HCT116 (cell line): ENCODE measurements at regions not wholly inside any gene's neighbourhood (a gene's known extent, or its start where the extent isn't known, plus 50 kb on each side); places are given as distances from the start of the nearest gene placed in this dataset.

Experiments used
- ATAC-seq: fragments of 200-7000 bp; cut with Tn5 transposase; 2 replicates; pipeline ENCODE4 v1.9.1; 2020; ENCODE audit warnings: mild to moderate bottlenecking, moderate library complexity
- BruUV-seq: library from RNA; stranded (reverse); fragments of 400-500 nt; replicated peaks from 2 replicates; lab custom pipeline; 2021; lab: Mats Ljungman, UMichigan
- CTCF ChIA-PET: fragments of 300-600 bp; sonication (Branson Sonifier 250); formaldehyde crosslinking; loops from one replicate; lab custom pipeline; 2021; ENCODE audit warnings: antibody characterized with exemption; lab: Charles Lee
- POLR2A ChIA-PET: fragments of 300-600, 350-600 bp; sonication (Branson Sonifier 250); formaldehyde crosslinking; loops from one replicate; lab custom pipeline; 2021; ENCODE audit warnings: antibody characterized with exemption; lab: Charles Lee
- RAD21 ChIA-PET, 2 experiments: fragments of 300-600 bp; sonication (Branson Sonifier 250); formaldehyde crosslinking; loops; one replicate each; lab custom pipeline; 2023; ENCODE audit warnings: low total read pairs in 2 of 2; ENCODE audit not compliant: uncharacterized antibody in 2 of 2, unreplicated experiment in 2 of 2, low non-redundant PET in 1 of 2; lab: Charles Lee
- DNase-seq: peaks from one replicate; pipeline ENCODE4 v3.0.0-alpha.2; 2010; ENCODE audit warnings: low read depth, low spot score
- H2AFZ ChIP-seq: fragments of 200-600 bp; shearing (Covaris generic), sonication (generic); 2 replicates; pipeline ENCODE4 v1.6.1; 2017; ENCODE audit warnings: low read depth, mixed run types, mixed read lengths, antibody characterized with exemption, low read length; ENCODE audit not compliant: poor library complexity, severe bottlenecking
- H3K27ac ChIP-seq: 2 replicates; pipeline ENCODE4 v1.5.1; 2012; ENCODE audit warnings: low read depth, low read length
- H3K27me3 ChIP-seq: fragments of 200-600 bp; sonication (generic); 2 replicates; pipeline ENCODE4 v1.6.1; 2016; ENCODE audit warnings: mixed run types, low read length, mixed read lengths; ENCODE audit not compliant: insufficient read depth
- H3K36me3 ChIP-seq, 2 experiments: fragments of 200-500 bp in 1 of 2; fragments of 200-600 bp in 1 of 2; sonication (Bioruptor generic) in 1 of 2; sonication (generic) in 1 of 2; 2 replicates each; pipeline versions ENCODE4 v1.5.1 to v1.6.1; 2014 to 2016; ENCODE audit warnings: low read length in 2 of 2, inconsistent platforms in 1 of 2, mixed read lengths in 1 of 2, mixed run types in 1 of 2; ENCODE audit not compliant: insufficient read depth in 2 of 2, control insufficient read depth in 1 of 2
- H3K4me1 ChIP-seq, 2 experiments: fragments of 200-600 bp in 1 of 2; sonication (generic) in 1 of 2; 2 replicates each; pipeline versions ENCODE4 v1.5.1 to v1.6.1; 2012 to 2017; ENCODE audit warnings: low read length in 2 of 2, inconsistent platforms in 1 of 2, mild to moderate bottlenecking in 1 of 2, mixed read lengths in 1 of 2, mixed run types in 1 of 2, moderate library complexity in 1 of 2; ENCODE audit not compliant: insufficient read depth in 2 of 2, control insufficient read depth in 1 of 2
- H3K4me2 ChIP-seq: fragments of 200-600 bp; sonication (generic); 2 replicates; pipeline ENCODE4 v1.6.1; 2017; ENCODE audit warnings: mixed run types, low read length, mixed read lengths
- H3K4me3 ChIP-seq, 2 experiments: fragments of 200-600 bp in 1 of 2; sonication (generic) in 1 of 2; replicated peaks in 1 of 2; 2 replicates each; pipeline ENCODE4 v1.5.1; 2011 to 2016; ENCODE audit warnings: low read length in 2 of 2, control low read depth in 1 of 2, low read depth in 1 of 2, mild to moderate bottlenecking in 1 of 2, mixed read lengths in 1 of 2, mixed run types in 1 of 2
- H3K79me2 ChIP-seq: fragments of 200-600 bp; sonication (generic); 2 replicates; pipeline ENCODE4 v1.6.1; 2017; ENCODE audit warnings: mild to moderate bottlenecking, mixed run types, low read length, moderate library complexity, mixed read lengths; ENCODE audit not compliant: insufficient read depth
- H3K9ac ChIP-seq: fragments of 200-600 bp; sonication (generic); 2 replicates; pipeline ENCODE4 v1.6.1; 2016; ENCODE audit warnings: low read length, mixed read lengths
- H3K9me2 ChIP-seq: fragments of 200-600 bp; sonication (generic), shearing (Covaris generic); 2 replicates; pipeline ENCODE4 v1.6.1; 2017; ENCODE audit warnings: mixed run types, mild to moderate bottlenecking, moderate library complexity; ENCODE audit not compliant: insufficient read depth
- H3K9me3 ChIP-seq, 2 experiments: fragments of 200-500 bp in 1 of 2; fragments of 200-600 bp in 1 of 2; sonication (Bioruptor generic) in 1 of 2; sonication (generic) in 1 of 2; 2 replicates each; pipeline ENCODE4 v1.6.1; 2014 to 2017; ENCODE audit warnings: low read length in 2 of 2, mixed read lengths in 2 of 2, inconsistent platforms in 1 of 2, low read depth in 1 of 2, mild to moderate bottlenecking in 1 of 2, mixed run types in 1 of 2, moderate library complexity in 1 of 2; ENCODE audit not compliant: control insufficient read depth in 1 of 2, insufficient read depth in 1 of 2
- H4K20me1 ChIP-seq: fragments of 200-600 bp; sonication (generic), shearing (Covaris generic); 2 replicates; pipeline ENCODE4 v1.6.1; 2017; ENCODE audit warnings: mixed run types, mild to moderate bottlenecking, moderate library complexity; ENCODE audit not compliant: insufficient read depth
- ATF3 ChIP-seq: IDR thresholded peaks from 2 replicates; pipeline ENCODE4 v1.6.1; 2012
- CBX3 ChIP-seq: IDR thresholded peaks from 2 replicates; pipeline ENCODE4 v1.6.1; 2012; ENCODE audit warnings: low read depth
- CEBPB ChIP-seq: IDR thresholded peaks from 2 replicates; pipeline ENCODE4 v1.6.1; 2012; ENCODE audit warnings: low read depth
- CTCF ChIP-seq, 3 experiments: fragments of 200-600 bp in 1 of 3; sonication (generic) in 1 of 3; IDR thresholded peaks in 2 of 3; conservative IDR thresholded peaks in 1 of 3; 2 replicates each; pipeline ENCODE4 v1.5.1; 2012 to 2017; ENCODE audit warnings: low read depth in 2 of 3, low read length in 2 of 3, antibody characterized with exemption in 1 of 3, borderline replicate concordance in 1 of 3, control low read depth in 1 of 3, mild to moderate bottlenecking in 1 of 3, mixed read lengths in 1 of 3, mixed run types in 1 of 3, moderate library complexity in 1 of 3; ENCODE audit not compliant: insufficient read depth in 1 of 3
- EGR1 ChIP-seq: IDR thresholded peaks from 2 replicates; pipeline ENCODE4 v1.6.1; 2012; ENCODE audit warnings: low read depth
- ELF1 ChIP-seq: IDR thresholded peaks from 2 replicates; pipeline ENCODE4 v1.6.1; 2012; ENCODE audit warnings: low read depth, borderline replicate concordance
- EZH2 ChIP-seq: fragments of 200-600 bp; sonication (generic); IDR thresholded peaks from 2 replicates; pipeline ENCODE4 v1.6.1; 2017; ENCODE audit warnings: antibody characterized with exemption, mixed run types
- EZH2phosphoT487 ChIP-seq: fragments of 200-600 bp; IDR thresholded peaks from 2 replicates; pipeline ENCODE4 v1.6.1; 2018; ENCODE audit warnings: antibody characterized with exemption, borderline replicate concordance
- POLR2A ChIP-seq: IDR thresholded peaks from 2 replicates; pipeline ENCODE4 v1.7.0; 2011; ENCODE audit warnings: borderline replicate concordance; ENCODE audit not compliant: insufficient read depth, insufficient read length; ENCODE audit errors: extremely low read depth
- POLR2AphosphoS5 ChIP-seq: IDR thresholded peaks from 2 replicates; pipeline ENCODE4 v1.6.1; 2011; ENCODE audit warnings: mild to moderate bottlenecking, low read depth, low read length, moderate library complexity
- RAD21 ChIP-seq: IDR thresholded peaks from 2 replicates; pipeline ENCODE4 v1.6.1; 2012; ENCODE audit warnings: low read depth, mild to moderate bottlenecking
- SP1 ChIP-seq: IDR thresholded peaks from 2 replicates; pipeline ENCODE4 v1.6.1; 2012; ENCODE audit warnings: low read depth
- SRF ChIP-seq: IDR thresholded peaks from 2 replicates; pipeline ENCODE4 v1.6.1; 2012; ENCODE audit warnings: low read depth
- TCF7L2 ChIP-seq: IDR thresholded peaks from 2 replicates; pipeline ENCODE4 v1.7.0; 2011; ENCODE audit warnings: borderline replicate concordance, inconsistent platforms; ENCODE audit not compliant: insufficient read depth, insufficient read length; ENCODE audit errors: extremely low read depth
- ZBTB33 ChIP-seq: IDR thresholded peaks from 2 replicates; pipeline ENCODE4 v1.6.1; 2011; ENCODE audit warnings: mild to moderate bottlenecking, low read length, moderate library complexity; ENCODE audit not compliant: insufficient replicate concordance; ENCODE audit errors: extremely low read depth
- ZFX ChIP-seq: fragments of 450-650 bp; IDR thresholded peaks from 2 replicates; pipeline ENCODE4 v1.6.1; 2017
- intact Hi-C: fragments of 100-400 bp; cut with micrococcal nuclease; formaldehyde crosslinking; loops from 2 replicates; pipeline ENCODE4 v1.10.0; 2022

- Histone ChIP-seq H3K4me1 (no peaks in the 10 kb centered on the region), H3K9ac (no peak overlapping the region), H3K79me2 (no peaks in the 10 kb centered on the region), H4K20me1 (no peaks in the 10 kb centered on the region), H3K9me3 (no peaks in the 10 kb centered on the region), H3K27ac (no peak overlapping the region), H3K4me3 (no peak overlapping the region), H3K36me3 (no peaks in the 10 kb centered on the region), H2AFZ (no peak overlapping the region), H3K27me3 (no peaks in the 10 kb centered on the region), H3K9me2 (no peaks in the 10 kb centered on the region), H3K4me2 (no peak overlapping the region)
- CTCF ChIA-PET, result no interaction called here
- intact Hi-C loops, result no loop called here
- RAD21 ChIA-PET, result no interaction called here
- DNase-seq (no peak), ATAC-seq (no peak)
- no TSS peak for BruUV-seq
- POLR2A ChIA-PET, result no interaction called here
- no peak for TF ChIP-seq POLR2A
- no peak for TF ChIP-seq EZH2
- TF ChIP-seq ZFX, result no peak
Observed at GRCh38 chr13:80844164-80844563, 503.2 kb upstream of the SPRY2 start.

- POLR2A ChIA-PET, result no interaction called here
- Histone ChIP-seq H2AFZ (no peak overlapping the region), H3K27me3 (no peaks in the 10 kb centered on the region), H3K27ac (no peak overlapping the region), H4K20me1 (no peaks in the 10 kb centered on the region), H3K79me2 (no peaks in the 10 kb centered on the region), H3K4me3 (no peak overlapping the region), H3K9me3 (no peaks in the 10 kb centered on the region), H3K4me1 (no peaks in the 10 kb centered on the region), H3K9me2 (no peaks in the 10 kb centered on the region), H3K4me2 (no peak overlapping the region), H3K9ac (no peak overlapping the region), H3K36me3 (no peaks in the 10 kb centered on the region)
- DNase-seq, result no peak
- RAD21 ChIA-PET, result no interaction called here
- no TSS peak for BruUV-seq
- intact Hi-C loops, result no loop called here
- no peak for TF ChIP-seq SRF
- TF ChIP-seq EZH2phosphoT487, result no peak
- TF ChIP-seq ZBTB33, result no peak
- no peak for TF ChIP-seq ELF1
- no peak for TF ChIP-seq TCF7L2
- no peak for TF ChIP-seq CEBPB
- no peak for TF ChIP-seq ATF3
- no peak for TF ChIP-seq SP1
- TF ChIP-seq EGR1, result no peak
- no peak for TF ChIP-seq CTCF (IDR thresholded peaks at IDR 0.05 in 2 of 3, conservative IDR thresholded peaks at IDR 0.05 in 1 of 3; ENCODE audit: borderline replicate concordance in 1 of 3, insufficient read depth in 1 of 3, low read depth in 2 of 3, low read length in 2 of 3)
- TF ChIP-seq POLR2AphosphoS5, result no peak
- TF ChIP-seq RAD21, result no peak
- TF ChIP-seq ZFX, result no peak
- no peak for TF ChIP-seq CBX3
- CTCF ChIA-PET, result no interaction called here
- ATAC-seq, result no peak
Observed at GRCh38 chr13:80841414-80841813, 500.5 kb upstream of the SPRY2 start.
